Peyer's patch (tissue), 4 donors: ENCODE measurements at regions not wholly inside any gene's neighbourhood (a gene's known extent, or its start where the extent isn't known, plus 50 kb on each side); places are given as distances from the start of the nearest gene placed in this dataset.

ENCODE experiments used
- DNase-seq, 3 donors: peaks; one replicate each; pipeline ENCODE4 v3.0.0-alpha.2; 2017 to 2019
- H3K27ac ChIP-seq, 4 donors: fragments of 200-600 bp; sonication (generic); one replicate each; pipeline ENCODE4 v1.5.1; 2016 to 2019
- H3K27me3 ChIP-seq, 2 donors: fragments of 200-600 bp; sonication (generic); one replicate each; pipeline ENCODE4 v1.5.1; 2019
- H3K36me3 ChIP-seq, 3 donors: fragments of 200-600 bp; sonication (generic); one replicate each; pipeline ENCODE4 v1.5.1; 2016 to 2019
- H3K4me1 ChIP-seq, 4 donors: fragments of 200-600 bp; sonication (generic); one replicate each; pipeline ENCODE4 v1.5.1; 2016 to 2019
- H3K4me3 ChIP-seq, 4 donors: fragments of 200-600 bp; sonication (generic); 1 replicate in 3 of 4; 2 replicates in 1 of 4; pipeline ENCODE4 v1.5.1; 2016 to 2019; ENCODE audit warnings: mild to moderate bottlenecking in 1 of 4
- H3K9me3 ChIP-seq, 4 donors: fragments of 200-600 bp; sonication (generic); one replicate each; pipeline ENCODE4 v1.5.1; 2016 to 2019; ENCODE audit warnings: mild to moderate bottlenecking in 1 of 4
- POLR2A ChIP-seq, 2 donors: fragments of 450-650 bp; IDR thresholded peaks; one replicate each; pipeline ENCODE4 v1.5.1; 2017; ENCODE audit warnings: antibody characterized with exemption in 2 of 2, mild to moderate bottlenecking in 2 of 2, moderate library complexity in 2 of 2
- TF ChIP-seq, protein P1 (sequence below), 6 experiments: fragments of 450-650 bp in 4 of 6; fragments of 200-600 bp in 2 of 6; sonication (generic) in 1 of 6; IDR thresholded peaks; one replicate each; pipeline ENCODE4 v1.5.1; 2017 to 2019; ENCODE audit warnings: antibody characterized with exemption in 6 of 6, mild to moderate bottlenecking in 3 of 6, moderate library complexity in 1 of 6

DNA sequence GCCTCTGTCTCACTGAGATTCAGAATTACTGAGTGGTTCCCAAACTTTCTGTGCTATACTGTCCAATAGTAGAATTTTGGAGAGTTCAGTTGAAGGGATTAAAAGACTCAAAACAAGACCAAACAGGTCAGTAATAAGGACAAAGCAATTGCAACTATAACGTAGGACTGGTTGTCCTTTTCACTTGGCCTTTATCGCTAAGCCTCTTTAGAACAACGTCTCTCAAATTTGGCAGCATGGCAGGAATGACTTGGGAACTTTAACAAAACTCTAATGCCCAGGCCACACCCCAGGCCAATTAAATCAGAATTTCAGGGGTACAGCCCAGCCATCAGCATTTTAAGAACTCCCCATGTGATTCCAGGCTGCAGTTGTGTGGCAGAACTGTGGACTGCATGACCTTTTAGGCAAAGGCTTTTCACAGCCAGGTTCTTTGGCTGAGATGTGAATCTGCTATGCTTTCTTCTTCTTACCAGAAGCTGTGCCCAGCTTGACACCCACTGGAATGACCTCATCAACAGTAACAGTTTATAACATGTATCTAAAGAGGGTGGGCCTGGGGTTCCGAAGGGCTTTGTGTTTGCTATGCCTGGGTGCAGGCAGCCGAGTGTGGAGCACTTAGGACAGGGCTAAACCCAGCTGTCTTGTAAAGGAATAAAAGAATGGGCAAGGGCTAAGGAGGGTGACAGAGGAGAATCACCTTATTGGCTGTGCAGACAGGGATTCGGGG, 226.2 kb upstream of the PRICKLE2 start:
- no peak for TF ChIP-seq POLR2A (IDR thresholded peaks at IDR 0.05)
- TF ChIP-seq, protein P1, sequence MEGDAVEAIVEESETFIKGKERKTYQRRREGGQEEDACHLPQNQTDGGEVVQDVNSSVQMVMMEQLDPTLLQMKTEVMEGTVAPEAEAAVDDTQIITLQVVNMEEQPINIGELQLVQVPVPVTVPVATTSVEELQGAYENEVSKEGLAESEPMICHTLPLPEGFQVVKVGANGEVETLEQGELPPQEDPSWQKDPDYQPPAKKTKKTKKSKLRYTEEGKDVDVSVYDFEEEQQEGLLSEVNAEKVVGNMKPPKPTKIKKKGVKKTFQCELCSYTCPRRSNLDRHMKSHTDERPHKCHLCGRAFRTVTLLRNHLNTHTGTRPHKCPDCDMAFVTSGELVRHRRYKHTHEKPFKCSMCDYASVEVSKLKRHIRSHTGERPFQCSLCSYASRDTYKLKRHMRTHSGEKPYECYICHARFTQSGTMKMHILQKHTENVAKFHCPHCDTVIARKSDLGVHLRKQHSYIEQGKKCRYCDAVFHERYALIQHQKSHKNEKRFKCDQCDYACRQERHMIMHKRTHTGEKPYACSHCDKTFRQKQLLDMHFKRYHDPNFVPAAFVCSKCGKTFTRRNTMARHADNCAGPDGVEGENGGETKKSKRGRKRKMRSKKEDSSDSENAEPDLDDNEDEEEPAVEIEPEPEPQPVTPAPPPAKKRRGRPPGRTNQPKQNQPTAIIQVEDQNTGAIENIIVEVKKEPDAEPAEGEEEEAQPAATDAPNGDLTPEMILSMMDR (IDR thresholded peaks at IDR 0.05), result no peak
- no peaks in the 10 kb centered on the region for H3K9me3 ChIP-seq
- no peak for DNase-seq
- no peaks in the 10 kb centered on the region for H3K4me1 ChIP-seq
- no peaks in the 10 kb centered on the region for H3K36me3 ChIP-seq
- no peak overlapping the region for H3K27ac ChIP-seq
- no peak overlapping the region for H3K4me3 ChIP-seq
- H3K27me3 ChIP-seq, result no peaks in the 10 kb centered on the region

DNA sequence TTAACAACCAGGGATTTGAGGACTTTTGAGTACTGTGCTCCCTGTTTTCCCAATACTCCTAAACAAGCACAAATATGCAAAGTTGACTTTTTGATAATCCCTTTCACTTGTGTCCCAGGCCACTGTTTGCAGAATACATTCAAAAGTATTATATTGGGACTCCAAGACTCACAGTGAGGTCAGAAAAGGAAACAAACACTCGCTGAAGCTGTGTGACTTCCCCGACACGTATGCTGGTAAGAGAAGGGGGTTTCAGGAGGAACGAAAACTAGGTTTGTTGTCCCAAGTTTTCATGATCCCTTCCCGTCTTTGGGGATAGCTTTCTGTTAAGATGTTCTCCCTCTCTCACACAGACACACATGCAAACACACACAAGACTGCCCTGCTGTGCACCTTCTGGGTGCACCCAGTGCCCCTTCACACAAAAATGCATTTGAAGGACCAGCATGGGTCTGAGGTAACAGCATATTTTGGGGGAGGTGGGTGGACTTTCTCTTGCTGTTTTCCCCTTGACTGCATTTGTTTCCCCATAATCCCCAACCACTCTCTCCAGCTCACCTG, 225.2 kb upstream of the PRICKLE2 start:
- no peak for TF ChIP-seq POLR2A (IDR thresholded peaks at IDR 0.05)
- TF ChIP-seq, protein P1 (IDR thresholded peaks at IDR 0.05), result no peak
- no peaks in the 10 kb centered on the region for H3K4me1 ChIP-seq
- H3K9me3 ChIP-seq, result no peaks in the 10 kb centered on the region
- H3K27me3 ChIP-seq, result no peaks in the 10 kb centered on the region
- H3K4me3 ChIP-seq, result no peak overlapping the region
- DNase-seq, result no peak
- no peaks in the 10 kb centered on the region for H3K36me3 ChIP-seq
- no peak overlapping the region for H3K27ac ChIP-seq

DNA sequence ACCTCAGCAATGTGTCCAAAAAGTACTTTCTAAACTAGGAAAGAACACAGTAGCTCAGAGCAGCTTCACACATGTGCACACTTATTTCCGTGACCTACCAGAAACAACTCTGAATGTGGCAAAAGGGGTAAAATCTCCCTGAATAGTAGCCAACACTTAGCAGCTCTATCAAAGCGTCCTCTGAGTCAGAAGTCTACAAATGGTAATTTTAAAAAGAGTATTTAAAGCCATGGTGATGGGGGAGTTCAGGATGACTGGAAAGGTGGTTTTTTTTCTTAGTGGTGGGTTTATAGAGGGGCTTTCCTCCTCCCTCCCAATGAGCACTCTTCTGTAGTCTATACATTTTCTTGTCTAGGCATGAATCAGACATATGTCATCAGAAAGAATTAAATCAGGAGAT, 223.8 kb upstream of the PRICKLE2 start:
- Histone ChIP-seq H3K4me1 (peaks cover 0 to 6% (median 0%) of the 10 kb centered on the region in 4 donors), H3K27ac (no peak overlapping the region), H3K27me3 (no peaks in the 10 kb centered on the region), H3K9me3 (no peaks in the 10 kb centered on the region), H3K36me3 (no peaks in the 10 kb centered on the region), H3K4me3 (no peak overlapping the region)
- DNase-seq, result no peak
- no peak for TF ChIP-seq POLR2A (IDR thresholded peaks at IDR 0.05)
- TF ChIP-seq, protein P1 (IDR thresholded peaks at IDR 0.05), result no peak

DNA sequence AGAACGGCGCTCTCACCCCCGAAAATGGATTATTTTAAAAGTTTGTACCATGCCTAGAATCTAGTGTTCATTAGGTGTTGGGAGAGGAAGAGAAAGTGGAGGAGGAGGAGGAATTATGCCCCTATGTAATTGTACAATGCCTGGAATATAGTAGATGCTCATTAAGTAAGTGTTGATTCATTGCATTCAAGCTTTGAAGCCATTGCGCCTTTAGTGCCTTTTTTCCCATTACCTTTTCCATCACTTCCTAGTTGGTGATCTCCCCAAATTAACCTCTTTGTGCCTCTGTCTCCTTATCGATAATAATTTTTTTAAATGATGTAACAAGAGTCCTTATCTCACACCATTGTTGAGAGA, 220.7 kb upstream of the PRICKLE2 start:
- Histone ChIP-seq H3K27ac (no peak overlapping the region), H3K4me1 (peaks cover 0 to 6% (median 0%) of the 10 kb centered on the region in 4 donors), H3K36me3 (no peaks in the 10 kb centered on the region), H3K27me3 (peaks cover 0 to 4% of the 10 kb centered on the region in 2 donors), H3K4me3 (no peak overlapping the region), H3K9me3 (no peaks in the 10 kb centered on the region)
- TF ChIP-seq POLR2A (IDR thresholded peaks at IDR 0.05), result no peak
- TF ChIP-seq, protein P1 (IDR thresholded peaks at IDR 0.05), result no peak
- DNase-seq, result no peak

DNA sequence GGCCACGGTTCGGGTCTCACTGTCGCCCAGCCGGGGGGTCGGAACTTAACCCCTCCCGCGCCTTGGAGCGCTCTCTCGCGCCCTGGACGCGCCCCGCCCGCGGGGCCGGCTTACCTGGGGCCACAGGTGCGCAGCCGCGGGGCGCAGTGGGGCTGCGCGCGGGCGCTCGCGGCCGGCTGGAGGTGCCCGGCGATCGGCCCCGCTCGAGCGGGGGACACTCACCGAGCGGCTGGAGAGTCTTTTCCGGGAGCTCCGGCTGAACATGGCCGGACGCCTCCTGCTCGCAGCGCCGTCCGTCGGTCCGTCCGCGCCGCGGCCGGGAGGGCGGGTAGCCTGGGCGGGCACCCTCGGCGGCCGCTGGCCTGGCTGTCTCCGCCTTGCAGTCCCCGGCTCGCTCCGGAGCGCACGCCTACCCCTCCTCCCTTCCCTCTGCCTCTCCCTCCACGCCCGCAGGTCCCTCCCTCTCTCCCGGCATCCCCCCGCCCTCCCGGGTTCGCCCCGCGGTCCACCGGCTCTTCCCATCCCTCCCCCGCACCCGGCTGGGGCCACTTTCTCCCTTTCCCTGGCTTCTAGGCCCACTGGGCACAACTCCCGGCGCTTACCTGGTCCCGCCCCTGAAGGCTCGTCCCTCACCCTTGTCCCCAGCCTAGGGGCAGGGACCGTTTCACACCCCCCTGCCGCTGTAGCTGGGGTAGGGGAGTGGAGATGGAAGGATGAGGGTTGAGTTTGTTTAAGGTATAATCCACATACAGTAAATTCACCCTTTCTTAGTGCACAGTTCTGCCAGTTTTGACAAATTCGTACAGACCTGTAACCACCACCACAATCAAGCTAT, 220.1 kb upstream of the PRICKLE2 start:
- peaks cover 0 to 4% of the 10 kb centered on the region in 2 donors for H3K27me3 ChIP-seq
- H3K9me3 ChIP-seq, result no peaks in the 10 kb centered on the region
- no peaks in the 10 kb centered on the region for H3K36me3 ChIP-seq
- DNase-seq, result no peak
- H3K4me3 ChIP-seq, result peak overlapping the region; percentile 28 to 54 (median 36)
- TF ChIP-seq, protein P1 (IDR thresholded peaks at IDR 0.05), result no peak
- TF ChIP-seq POLR2A (IDR thresholded peaks at IDR 0.05), result no peak
- H3K4me1 ChIP-seq, result peaks cover 0 to 6% (median 0%) of the 10 kb centered on the region in 4 donors
- H3K27ac ChIP-seq, result peak overlapping the region in 1 of 4 donors; percentile 31
